ENCODE measurements at regions not wholly inside any gene's neighbourhood (a gene's known extent, or its start where the extent isn't known, plus 50 kb on each side); places are given as distances from the start of the nearest gene placed in this dataset.

DNA sequence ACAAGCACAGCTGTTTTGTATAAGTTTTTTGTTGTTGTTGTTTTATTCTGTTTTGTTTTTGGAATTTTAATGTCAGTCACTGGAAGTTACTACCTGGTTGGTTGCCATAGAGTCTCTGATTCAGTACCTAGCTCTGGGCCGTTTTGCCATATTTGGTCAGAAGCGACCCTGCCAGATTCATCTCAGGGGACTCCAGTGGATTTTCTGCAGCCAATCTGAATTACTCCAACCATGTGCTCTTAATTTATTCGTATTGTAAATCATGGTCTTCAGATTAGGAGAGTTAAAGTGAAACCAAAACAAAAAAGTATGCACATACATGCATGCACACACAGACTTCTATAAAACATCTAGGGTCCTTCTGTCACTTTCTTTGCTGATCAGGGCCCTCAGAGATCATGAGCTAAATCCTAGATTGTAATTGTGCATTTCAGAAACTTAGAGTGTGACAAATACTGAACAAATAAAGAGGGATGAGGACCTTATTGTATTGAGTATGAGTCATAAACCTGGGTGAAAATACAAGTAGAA lies 317.4 kb upstream of the UBE2E3 start:
- TF ChIP-seq, protein P1, sequence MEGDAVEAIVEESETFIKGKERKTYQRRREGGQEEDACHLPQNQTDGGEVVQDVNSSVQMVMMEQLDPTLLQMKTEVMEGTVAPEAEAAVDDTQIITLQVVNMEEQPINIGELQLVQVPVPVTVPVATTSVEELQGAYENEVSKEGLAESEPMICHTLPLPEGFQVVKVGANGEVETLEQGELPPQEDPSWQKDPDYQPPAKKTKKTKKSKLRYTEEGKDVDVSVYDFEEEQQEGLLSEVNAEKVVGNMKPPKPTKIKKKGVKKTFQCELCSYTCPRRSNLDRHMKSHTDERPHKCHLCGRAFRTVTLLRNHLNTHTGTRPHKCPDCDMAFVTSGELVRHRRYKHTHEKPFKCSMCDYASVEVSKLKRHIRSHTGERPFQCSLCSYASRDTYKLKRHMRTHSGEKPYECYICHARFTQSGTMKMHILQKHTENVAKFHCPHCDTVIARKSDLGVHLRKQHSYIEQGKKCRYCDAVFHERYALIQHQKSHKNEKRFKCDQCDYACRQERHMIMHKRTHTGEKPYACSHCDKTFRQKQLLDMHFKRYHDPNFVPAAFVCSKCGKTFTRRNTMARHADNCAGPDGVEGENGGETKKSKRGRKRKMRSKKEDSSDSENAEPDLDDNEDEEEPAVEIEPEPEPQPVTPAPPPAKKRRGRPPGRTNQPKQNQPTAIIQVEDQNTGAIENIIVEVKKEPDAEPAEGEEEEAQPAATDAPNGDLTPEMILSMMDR (conservative IDR thresholded peaks at IDR 0.05; ENCODE audit: low read length): no peak
- 0 out of 2 replicates have a peak overlapping the region, but pooled peaks have one; percentile 6 for H3K4me3 ChIP-seq (ENCODE audit: low read length)
- peak; percentile 44 for DNase-seq (ENCODE audit: low read depth)

DNA sequence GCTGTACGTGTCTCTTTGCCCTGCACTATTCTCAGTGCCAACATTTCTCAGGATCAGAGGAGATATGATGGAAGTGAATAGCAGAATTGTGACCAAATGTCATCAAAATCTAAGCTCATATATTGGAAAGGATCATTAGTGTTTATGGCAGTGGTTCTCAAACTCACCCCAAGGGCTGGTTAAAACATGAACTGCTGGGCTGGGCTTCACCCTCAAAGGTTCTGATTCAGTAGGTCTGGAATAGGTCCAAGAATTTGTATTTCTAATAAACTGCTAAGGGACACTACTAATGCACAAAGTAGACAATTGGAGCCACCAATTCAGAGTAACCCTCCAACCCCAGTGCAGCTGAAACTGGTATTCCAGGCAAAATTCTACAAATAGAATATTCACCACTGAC lies 317.9 kb upstream of the UBE2E3 start:
- DNase-seq (ENCODE audit: low read depth): no peak
- no peak overlapping the region for H3K4me3 ChIP-seq (ENCODE audit: low read length)
- TF ChIP-seq, protein P1 (conservative IDR thresholded peaks at IDR 0.05; ENCODE audit: low read length): no peak

DNA sequence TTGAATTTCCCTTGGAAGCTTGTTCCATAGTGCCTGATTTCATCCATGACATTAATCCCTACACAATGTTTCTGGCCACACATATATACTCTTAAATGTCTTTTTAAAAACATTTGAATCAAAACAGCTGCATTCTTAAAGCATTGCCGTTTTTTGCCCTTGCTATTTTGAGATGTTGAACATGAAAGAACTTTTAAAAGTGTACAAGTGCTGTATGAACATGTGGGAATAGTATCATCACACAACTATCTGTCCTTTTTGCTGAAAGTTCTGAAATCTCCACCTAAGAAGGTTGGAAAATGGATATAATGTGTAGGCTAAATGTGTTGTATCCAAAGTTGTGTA lies 318.7 kb upstream of the UBE2E3 start:
- TF ChIP-seq, protein P1 (conservative IDR thresholded peaks at IDR 0.05; ENCODE audit: low read length): no peak
- no peak overlapping the region for H3K4me3 ChIP-seq (ENCODE audit: low read length)

DNA sequence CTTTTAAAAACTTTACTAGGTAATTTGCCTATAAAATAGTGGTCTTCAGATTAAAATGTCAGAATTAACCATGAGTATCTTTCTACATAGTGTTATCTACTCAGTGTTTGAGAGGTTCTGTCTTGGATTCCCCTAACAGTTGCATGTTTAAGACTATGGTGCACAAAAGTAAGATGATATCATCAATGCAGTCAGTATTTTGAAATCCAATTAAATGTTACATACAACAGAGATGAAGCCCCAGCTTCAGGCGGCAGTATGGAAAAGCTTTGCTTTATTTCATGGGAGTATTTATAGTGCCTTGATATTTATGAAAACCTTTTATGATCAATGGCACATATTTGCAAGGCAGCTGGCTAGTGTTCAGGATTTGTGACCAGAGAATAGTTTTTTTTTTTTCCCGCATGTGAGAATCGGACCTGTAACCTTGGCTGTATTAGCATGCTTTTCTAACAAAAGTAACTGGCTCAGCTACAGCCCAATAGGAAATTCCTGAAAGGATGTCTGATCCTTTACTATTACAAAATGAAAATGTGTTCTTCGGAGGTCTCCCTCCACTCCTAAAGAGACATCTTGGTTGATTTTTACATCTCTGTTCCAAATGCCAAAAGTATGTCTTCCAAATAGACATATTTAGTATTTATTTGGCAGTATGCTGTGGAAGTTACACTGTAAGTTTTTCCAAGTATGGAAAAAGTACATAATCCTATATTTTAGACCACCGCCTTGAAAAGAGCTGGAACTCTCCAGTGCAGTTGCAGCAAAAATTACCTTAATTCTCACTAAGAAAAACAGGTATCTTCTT lies 319.3 kb upstream of the UBE2E3 start:
- H3K4me3 ChIP-seq (ENCODE audit: low read length): no peak overlapping the region
- DNase-seq (ENCODE audit: low read depth): no peak
- TF ChIP-seq, protein P1 (conservative IDR thresholded peaks at IDR 0.05; ENCODE audit: low read length): no peak

More for the DNA sequence above, 318.7 kb upstream of the UBE2E3 start:
- no peak for DNase-seq (ENCODE audit: low read depth)

DNA sequence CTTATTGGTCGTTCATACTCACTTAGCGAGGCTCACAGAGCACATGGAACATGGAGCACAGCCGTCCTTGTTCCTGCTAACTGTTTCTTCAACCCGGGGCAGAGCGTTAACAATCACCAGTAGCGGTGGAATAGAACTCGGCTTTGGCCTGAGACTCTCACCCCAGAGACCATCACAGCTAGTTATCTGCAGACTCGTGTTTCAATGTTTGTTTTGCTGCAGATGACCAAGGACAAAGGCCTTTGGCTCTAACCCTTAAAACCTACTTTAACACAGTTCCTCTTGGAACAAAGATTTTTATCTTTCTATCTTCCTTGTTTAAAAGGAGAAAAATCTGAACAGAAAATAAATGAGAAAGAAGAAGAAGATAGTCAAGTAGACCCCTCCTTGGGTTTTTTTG lies 320.2 kb upstream of the UBE2E3 start:
- no peak overlapping the region for H3K4me3 ChIP-seq (ENCODE audit: low read length)

DNA sequence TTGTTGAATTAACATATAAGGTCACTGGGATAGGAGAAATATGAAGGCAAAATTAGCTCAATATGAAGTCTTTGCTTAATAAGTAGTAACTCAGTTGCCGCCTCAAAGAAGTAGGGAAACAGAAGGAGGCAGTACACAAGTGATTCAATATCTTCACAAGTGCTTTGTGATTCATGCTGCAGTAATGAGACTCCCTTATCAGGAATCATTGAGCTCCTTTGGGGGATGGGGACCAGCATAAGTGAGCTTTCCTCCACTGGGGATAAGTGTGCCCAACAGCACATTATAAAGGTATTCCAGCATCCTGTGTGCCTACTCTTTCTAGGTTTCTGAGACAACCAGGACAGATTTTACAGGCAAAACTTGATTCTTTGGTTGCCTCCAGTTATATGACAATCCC lies 323.4 kb upstream of the UBE2E3 start:
- TF ChIP-seq, protein P1 (conservative IDR thresholded peaks at IDR 0.05; ENCODE audit: low read length): no peak
- peak; percentile 11 for DNase-seq (ENCODE audit: low read depth)
- no peak overlapping the region for H3K4me3 ChIP-seq (ENCODE audit: low read length)

More for the DNA sequence above, 320.2 kb upstream of the UBE2E3 start:
- TF ChIP-seq, protein P1 (conservative IDR thresholded peaks at IDR 0.05; ENCODE audit: low read length): no peak
- no peak for DNase-seq (ENCODE audit: low read depth)

DNA sequence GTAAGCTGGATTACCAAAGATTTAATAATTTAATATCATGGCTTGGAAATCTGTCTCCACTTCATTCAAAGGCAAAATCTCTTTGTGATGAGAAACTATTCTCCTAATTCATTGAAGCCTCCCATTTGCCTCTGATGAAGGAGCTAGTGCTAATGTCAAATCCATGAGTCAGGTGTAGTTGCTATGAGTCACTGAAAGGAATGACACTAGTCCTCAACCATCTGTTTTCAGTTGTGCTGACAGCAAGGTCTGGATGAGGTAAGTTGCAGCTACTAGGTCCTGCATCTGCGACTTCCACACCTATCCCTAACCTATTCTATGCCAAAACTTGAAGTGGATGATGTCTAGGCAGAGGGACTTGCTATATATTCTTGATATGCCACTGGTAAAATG lies 324.0 kb upstream of the UBE2E3 start:
- TF ChIP-seq, protein P1 (conservative IDR thresholded peaks at IDR 0.05; ENCODE audit: low read length): no peak
- no peak overlapping the region for H3K4me3 ChIP-seq (ENCODE audit: low read length)
- DNase-seq (ENCODE audit: low read depth): peak; percentile 59
